ENCODE measurements at regions not wholly inside any gene's neighbourhood (a gene's known extent, or its start where the extent isn't known, plus 50 kb on each side); places are given as distances from the start of the nearest gene placed in this dataset.

- no peak for TF ChIP-seq CTCF (conservative IDR thresholded peaks at IDR 0.05 in 1 of 2, IDR thresholded peaks at IDR 0.05 in 1 of 2; ENCODE audit: low read depth in 1 of 2, low read length in 2 of 2)
- Histone ChIP-seq H3K27me3 (ENCODE audit: control insufficient read depth, insufficient read depth, low read length) (no peaks in the 10 kb centered on the region), H3K4me1 (ENCODE audit: control insufficient read depth, extremely low read depth, insufficient read depth, low read length) (no peaks in the 10 kb centered on the region), H3K9me3 (ENCODE audit: control insufficient read depth, insufficient read depth, low read depth, low read length) (no peaks in the 10 kb centered on the region), H3K79me2 (ENCODE audit: control insufficient read depth, insufficient read depth, low read length) (no peaks in the 10 kb centered on the region), H3K36me3 (ENCODE audit: control insufficient read depth, insufficient read depth, low read length) (no peaks in the 10 kb centered on the region), H4K20me1 (ENCODE audit: control insufficient read depth, extremely low read depth, insufficient read depth, low read length) (no peaks in the 10 kb centered on the region), H2AFZ (ENCODE audit: low read length) (no peak overlapping the region), H3K9ac (ENCODE audit: insufficient read depth, low read length) (no peak overlapping the region), H3K27ac (ENCODE audit: insufficient read depth, low read length) (no peak overlapping the region), H3K4me2 (ENCODE audit: extremely low read depth, insufficient read depth, low read length) (no peak overlapping the region), H3K4me3 (replicated peaks in 1 of 4; ENCODE audit: control extremely low read depth in 1 of 4, insufficient read depth in 1 of 4, low read depth in 3 of 4, low read length in 4 of 4) (no peak overlapping the region)
- DNase-seq (ENCODE audit: low read depth in 2 of 2) = no peak
Measured at GRCh38 chr2:239777219-239777618, 247.9 kb downstream of the NDUFA10 start.

- Histone ChIP-seq H2AFZ (ENCODE audit: low read length) (no peak overlapping the region), H3K27ac (ENCODE audit: insufficient read depth, low read length) (no peak overlapping the region), H3K9ac (ENCODE audit: insufficient read depth, low read length) (no peak overlapping the region), H3K36me3 (ENCODE audit: control insufficient read depth, insufficient read depth, low read length) (no peaks in the 10 kb centered on the region), H3K4me3 (replicated peaks in 1 of 4; ENCODE audit: control extremely low read depth in 1 of 4, insufficient read depth in 1 of 4, low read depth in 3 of 4, low read length in 4 of 4) (no peak overlapping the region), H3K4me2 (ENCODE audit: extremely low read depth, insufficient read depth, low read length) (no peak overlapping the region), H3K79me2 (ENCODE audit: control insufficient read depth, insufficient read depth, low read length) (no peaks in the 10 kb centered on the region), H3K27me3 (ENCODE audit: control insufficient read depth, insufficient read depth, low read length) (no peaks in the 10 kb centered on the region), H3K9me3 (ENCODE audit: control insufficient read depth, insufficient read depth, low read depth, low read length) (no peaks in the 10 kb centered on the region), H4K20me1 (ENCODE audit: control insufficient read depth, extremely low read depth, insufficient read depth, low read length) (no peaks in the 10 kb centered on the region), H3K4me1 (ENCODE audit: control insufficient read depth, extremely low read depth, insufficient read depth, low read length) (no peaks in the 10 kb centered on the region)
- no peak for DNase-seq (ENCODE audit: low read depth in 2 of 2)
- TF ChIP-seq CTCF (conservative IDR thresholded peaks at IDR 0.05 in 1 of 2, IDR thresholded peaks at IDR 0.05 in 1 of 2; ENCODE audit: low read depth in 1 of 2, low read length in 2 of 2) (no peak), EZH2 (IDR thresholded peaks at IDR 0.05; ENCODE audit: low read length, missing control alignments) (no peak)
Measured at GRCh38 chr2:239776436-239777005, 248.6 kb downstream of the NDUFA10 start.

GRCh38 chr2:239775623-239776435, 249.3 kb downstream of the NDUFA10 start:
- Histone ChIP-seq H3K27ac (ENCODE audit: insufficient read depth, low read length) (no peak overlapping the region), H3K9ac (ENCODE audit: insufficient read depth, low read length) (no peak overlapping the region), H4K20me1 (ENCODE audit: control insufficient read depth, extremely low read depth, insufficient read depth, low read length) (no peaks in the 10 kb centered on the region), H3K36me3 (ENCODE audit: control insufficient read depth, insufficient read depth, low read length) (no peaks in the 10 kb centered on the region), H3K4me3 (replicated peaks in 1 of 4; ENCODE audit: control extremely low read depth in 1 of 4, insufficient read depth in 1 of 4, low read depth in 3 of 4, low read length in 4 of 4) (no peak overlapping the region), H2AFZ (ENCODE audit: low read length) (no peak overlapping the region), H3K79me2 (ENCODE audit: control insufficient read depth, insufficient read depth, low read length) (no peaks in the 10 kb centered on the region), H3K9me3 (ENCODE audit: control insufficient read depth, insufficient read depth, low read depth, low read length) (no peaks in the 10 kb centered on the region), H3K4me2 (ENCODE audit: extremely low read depth, insufficient read depth, low read length) (no peak overlapping the region), H3K4me1 (ENCODE audit: control insufficient read depth, extremely low read depth, insufficient read depth, low read length) (no peaks in the 10 kb centered on the region), H3K27me3 (ENCODE audit: control insufficient read depth, insufficient read depth, low read length) (no peaks in the 10 kb centered on the region)
- TF ChIP-seq EZH2 (IDR thresholded peaks at IDR 0.05; ENCODE audit: low read length, missing control alignments) = no peak
- peak in 1 of 2 donors; percentile 8 for TF ChIP-seq CTCF (conservative IDR thresholded peaks at IDR 0.05 in 1 of 2, IDR thresholded peaks at IDR 0.05 in 1 of 2; ENCODE audit: low read depth in 1 of 2, low read length in 2 of 2)
- no peak for DNase-seq (ENCODE audit: low read depth in 2 of 2)
